NCI-H2196 (cell line): ENCODE measurements at regions not wholly inside any gene's neighbourhood (a gene's known extent, or its start where the extent isn't known, plus 50 kb on each side); places are given as distances from the start of the nearest gene placed in this dataset.
"Not testable (repeated sequence)": the region's sequence is repeated elsewhere in the genome, so short reads cannot be mapped to it uniquely, and the experiment has no call there.

Experiments used
- DNase-seq: peaks from one replicate; lab custom pipeline; 2025; ENCODE audit not compliant: unreplicated experiment; lab: John Stamatoyannopoulos, UW

GRCh38 chr11:71638801-71639519, 56.3 kb upstream of the KRTAP5-11 start:
- DNase-seq, result peak; percentile 65

- not testable (repeated sequence) for DNase-seq
Measured at GRCh38 chr11:71639520-71639849, 56.8 kb upstream of the KRTAP5-11 start.

GRCh38 chr11:71639916-71640315, 57.2 kb upstream of the KRTAP5-11 start:
- not testable (repeated sequence) for DNase-seq

GRCh38 chr11:71647078-71647477, 64.4 kb upstream of the KRTAP5-11 start:
- not testable (repeated sequence) for DNase-seq

GRCh38 chr11:71652998-71653397, 70.3 kb upstream of the KRTAP5-11 start:
- DNase-seq, result not testable (repeated sequence)

- not testable (repeated sequence) for DNase-seq
Measured at GRCh38 chr11:71654423-71654822, 71.7 kb upstream of the KRTAP5-11 start.

GRCh38 chr11:71655041-71655440, 72.4 kb upstream of the KRTAP5-11 start:
- not testable (repeated sequence) for DNase-seq

GRCh38 chr11:71656513-71656912, 73.8 kb upstream of the KRTAP5-11 start:
- DNase-seq, result not testable (repeated sequence)

GRCh38 chr11:71664941-71665340, 82.3 kb upstream of the KRTAP5-11 start:
- DNase-seq, result not testable (repeated sequence)

GRCh38 chr11:71698110-71698509, 115.4 kb upstream of the KRTAP5-11 start:
- DNase-seq, result not testable (repeated sequence)

- not testable (repeated sequence) for DNase-seq
Measured at GRCh38 chr11:71698961-71699360, 116.3 kb upstream of the KRTAP5-11 start.

- DNase-seq, result not testable (repeated sequence)
Measured at GRCh38 chr11:71701435-71702291, 119.0 kb upstream of the KRTAP5-11 start.

GRCh38 chr11:71705086-71705737, 122.5 kb upstream of the KRTAP5-11 start:
- DNase-seq, result not testable (repeated sequence)

- DNase-seq, result not testable (repeated sequence)
Measured at GRCh38 chr11:71705738-71706432, 123.2 kb upstream of the KRTAP5-11 start.

GRCh38 chr11:71707083-71707482, 124.4 kb upstream of the KRTAP5-11 start:
- DNase-seq, result not testable (repeated sequence)

- DNase-seq, result not testable (repeated sequence)
Measured at GRCh38 chr11:71709541-71709940, 123.5 kb upstream of the DEFB108B start.

GRCh38 chr11:71710171-71710671, 122.8 kb upstream of the DEFB108B start:
- not testable (repeated sequence) for DNase-seq

- not testable (repeated sequence) for DNase-seq
Measured at GRCh38 chr11:71710701-71711385, 122.2 kb upstream of the DEFB108B start.

GRCh38 chr11:71712350-71712749, 120.7 kb upstream of the DEFB108B start:
- DNase-seq, result not testable (repeated sequence)

GRCh38 chr11:71712846-71713245, 120.2 kb upstream of the DEFB108B start:
- DNase-seq, result not testable (repeated sequence)
